HG03354 (cell line): ENCODE measurements at regions not wholly inside any gene's neighbourhood (a gene's known extent, or its start where the extent isn't known, plus 50 kb on each side); places are given as distances from the start of the nearest gene placed in this dataset.
"Not testable (repeated sequence)": the region's sequence is repeated elsewhere in the genome, so short reads cannot be mapped to it uniquely, and the experiment has no call there.

Source experiments
- ATAC-seq: cut with Tn5 transposase; IDR thresholded peaks from one replicate; pipeline ENCODE4 v1.9.1; 2021; ENCODE audit warnings: mild to moderate bottlenecking; ENCODE audit not compliant: unreplicated experiment, poor library complexity, severe bottlenecking

DNA sequence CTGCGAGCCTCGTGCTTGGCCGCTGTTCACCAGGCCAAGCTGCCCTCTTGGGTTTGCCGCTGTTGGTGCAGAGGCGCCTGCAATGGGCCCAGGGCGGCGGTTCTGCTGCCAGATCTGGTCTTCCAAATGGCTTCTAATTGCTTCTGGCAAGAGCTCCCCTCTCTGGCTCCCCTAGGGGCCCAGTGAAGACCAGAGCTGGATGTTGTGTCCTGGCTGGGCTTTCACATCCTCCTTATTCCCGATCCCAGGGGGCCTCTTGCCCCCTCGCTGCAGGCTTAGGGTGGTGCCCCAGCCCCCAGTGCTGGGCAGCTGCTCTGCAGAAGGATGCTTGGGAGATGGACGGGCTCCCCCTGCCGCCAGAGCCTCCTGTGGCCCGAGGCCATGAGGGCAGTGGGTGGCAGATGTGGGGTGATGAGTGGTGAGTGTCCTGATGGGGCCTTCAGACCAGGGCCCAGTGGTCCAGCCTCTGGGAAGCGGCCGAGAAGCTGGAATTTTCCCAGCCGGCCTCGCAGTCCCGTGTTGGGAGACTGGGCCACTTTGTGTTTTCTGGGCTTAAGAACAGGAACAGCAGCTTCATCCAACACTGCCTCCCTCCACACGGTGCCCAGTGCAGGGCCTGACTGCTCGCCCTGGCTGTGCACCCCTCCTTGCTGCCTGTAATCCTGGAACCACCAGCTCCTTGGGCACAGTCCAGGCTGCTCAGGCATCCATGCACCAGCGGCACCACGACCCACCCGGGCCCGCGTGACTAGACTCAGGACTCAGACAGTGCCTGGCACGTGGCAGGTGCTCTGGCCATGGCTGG is 194.8 kb downstream of the LAT start:
- ATAC-seq: not testable (repeated sequence)

GRCh38 chr16:29177888-29178726 is 193.3 kb downstream of the LAT start:
- ATAC-seq: not testable (repeated sequence)

GRCh38 chr16:29177203-29177887 is 192.5 kb downstream of the LAT start:
- not testable (repeated sequence) for ATAC-seq

GRCh38 chr16:29176822-29177202 is 192.0 kb downstream of the LAT start:
- ATAC-seq: not testable (repeated sequence)

DNA sequence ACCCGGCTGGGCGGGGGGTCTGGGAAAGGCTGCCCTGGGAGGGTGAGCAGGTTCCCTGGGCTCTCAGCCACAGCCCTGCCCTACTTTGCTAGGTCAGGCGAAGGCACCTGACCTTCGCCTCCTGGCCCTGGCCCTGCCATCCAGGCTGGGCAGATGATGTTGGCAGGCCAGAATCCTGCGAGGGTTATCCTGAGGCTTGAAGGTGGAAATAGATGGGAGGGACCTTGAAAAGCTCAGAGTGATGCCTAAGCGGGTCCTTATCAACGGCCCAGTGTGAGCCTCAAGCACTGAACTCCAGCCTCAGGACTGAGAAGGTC is 191.3 kb downstream of the LAT start:
- ATAC-seq: not testable (repeated sequence)

DNA sequence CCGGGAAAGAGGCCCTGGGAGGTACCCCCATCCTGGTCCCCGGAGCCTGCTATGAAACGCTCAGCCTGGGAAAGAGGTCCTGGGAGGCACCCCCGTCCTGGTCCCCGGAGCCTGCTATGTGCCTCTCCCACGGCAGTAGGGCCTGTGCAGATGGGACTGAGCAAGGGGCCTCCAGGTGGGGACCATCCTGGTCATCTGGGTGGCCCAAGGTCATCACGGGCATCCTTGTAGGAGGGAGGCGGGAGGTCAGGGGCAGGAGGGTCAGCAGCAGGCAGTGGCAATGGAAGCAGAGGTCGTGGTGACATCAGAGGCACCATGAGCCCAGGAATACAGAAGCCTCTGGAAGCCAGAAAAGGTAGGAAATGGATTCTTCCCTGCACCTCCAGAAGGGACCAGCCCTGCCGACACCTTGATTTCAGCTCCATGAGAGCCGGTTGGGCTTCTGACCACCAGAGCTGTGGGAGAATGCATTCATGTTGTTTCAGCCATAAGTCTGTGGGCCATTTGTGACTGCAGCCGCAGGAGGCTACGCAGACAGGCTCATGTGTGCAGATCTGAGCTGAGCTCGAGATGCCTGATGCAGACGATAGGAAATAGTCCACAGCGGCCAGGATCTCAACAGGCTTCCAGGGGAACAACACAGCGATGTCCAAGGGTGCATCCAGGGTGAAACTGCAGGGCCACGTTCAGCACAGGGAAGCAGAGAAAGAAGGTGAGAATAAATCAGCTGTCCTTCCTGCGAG is 190.7 kb downstream of the LAT start:
- not testable (repeated sequence) for ATAC-seq

GRCh38 chr16:29173371-29174305 is 188.8 kb downstream of the LAT start:
- ATAC-seq: not testable (repeated sequence)

GRCh38 chr16:29172098-29172724 is 187.4 kb downstream of the LAT start:
- not testable (repeated sequence) for ATAC-seq

GRCh38 chr16:29171296-29171695 is 186.4 kb downstream of the LAT start:
- not testable (repeated sequence) for ATAC-seq

- not testable (repeated sequence) for ATAC-seq
Observed at GRCh38 chr16:29170393-29171119, 185.7 kb downstream of the LAT start.

GRCh38 chr16:29169295-29169994 is 184.6 kb downstream of the LAT start:
- not testable (repeated sequence) for ATAC-seq

- ATAC-seq: not testable (repeated sequence)
Observed at GRCh38 chr16:29168515-29169259, 183.8 kb downstream of the LAT start.

- ATAC-seq: not testable (repeated sequence)
Observed at GRCh38 chr16:29164442-29165089, 179.7 kb downstream of the LAT start.

- ATAC-seq: not testable (repeated sequence)
Observed at GRCh38 chr16:29160171-29160570, 175.3 kb downstream of the LAT start.

- not testable (repeated sequence) for ATAC-seq
Observed at GRCh38 chr16:29159603-29160002, 174.8 kb downstream of the LAT start.

- no peak for ATAC-seq
Observed at GRCh38 chr16:29158785-29159184, 173.9 kb downstream of the LAT start.
